Tibial nerve (tissue), 3 donors: ENCODE measurements at regions not wholly inside any gene's neighbourhood (a gene's known extent, or its start where the extent isn't known, plus 50 kb on each side); places are given as distances from the start of the nearest gene placed in this dataset.

Experiments used
- CTCF ChIP-seq, 5 experiments: fragments of 200-600 bp in 3 of 5; fragments of 450-650 bp in 2 of 5; sonication (generic) in 3 of 5; IDR thresholded peaks; one replicate each; pipeline ENCODE4 v1.5.1; 2016 to 2019; ENCODE audit warnings: antibody characterized with exemption in 5 of 5, mild to moderate bottlenecking in 3 of 5, moderate library complexity in 2 of 5
- POLR2A ChIP-seq, 2 donors: fragments of 450-650 bp; IDR thresholded peaks; one replicate each; pipeline ENCODE4 v1.6.1; 2017; ENCODE audit warnings: antibody characterized with exemption in 2 of 2, mild to moderate bottlenecking in 2 of 2, moderate library complexity in 2 of 2

GRCh38 chr4:111923786-111924185, 221.5 kb upstream of the FAM241A start:
- TF ChIP-seq CTCF (IDR thresholded peaks at IDR 0.05) (no peak), POLR2A (IDR thresholded peaks at IDR 0.05) (no peak)
